ENCODE measurements at regions not wholly inside any gene's neighbourhood (a gene's known extent, or its start where the extent isn't known, plus 50 kb on each side); places are given as distances from the start of the nearest gene placed in this dataset.

DNA sequence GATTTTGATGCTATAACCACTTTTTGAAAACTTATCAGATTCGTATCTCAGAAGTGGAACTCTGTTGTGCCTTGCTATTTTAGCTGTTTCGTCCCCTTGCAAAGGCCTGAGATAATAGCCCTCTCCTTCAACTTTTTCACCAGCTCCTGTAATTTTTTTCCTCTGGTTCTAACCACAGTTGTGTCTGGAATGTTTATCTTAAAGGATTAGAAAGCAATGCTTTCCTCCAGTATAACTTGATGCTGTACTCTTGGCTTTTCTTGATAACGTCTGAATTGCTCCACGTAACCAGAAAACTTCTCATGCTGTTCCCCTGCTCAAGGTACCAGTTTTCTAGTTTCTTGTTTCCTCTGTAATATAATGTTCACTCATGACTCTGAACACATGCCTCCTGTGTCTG is 209.4 kb downstream of the DTWD2 start:
- DNase-seq, result no peak

DNA sequence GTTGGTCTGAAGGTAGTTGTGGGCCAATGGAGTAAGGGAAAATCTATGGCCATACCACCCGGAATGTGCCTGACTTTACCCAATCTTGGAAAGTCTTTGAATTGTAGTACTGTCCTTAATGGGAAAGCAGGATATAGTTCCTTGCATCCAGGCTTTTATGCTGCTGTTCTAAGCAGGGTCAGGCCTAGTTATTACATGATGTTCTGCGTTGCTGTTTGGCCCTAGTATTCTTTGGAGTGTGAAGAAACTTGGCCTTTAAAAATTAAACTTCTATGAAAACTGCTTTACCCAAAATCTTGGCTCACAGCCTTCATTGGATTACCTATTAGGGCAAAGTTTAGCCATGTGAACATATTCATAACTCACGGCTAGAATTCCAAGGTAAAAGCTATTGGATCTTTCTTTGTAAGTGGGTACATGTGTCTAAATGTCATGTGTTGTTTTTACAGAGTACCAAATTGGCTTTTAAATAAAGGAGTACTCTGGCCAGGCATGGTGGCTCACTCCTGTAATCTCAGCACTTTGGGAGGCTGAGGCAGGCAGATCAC is 211.1 kb downstream of the DTWD2 start:
- DNase-seq, result no peak

DNA sequence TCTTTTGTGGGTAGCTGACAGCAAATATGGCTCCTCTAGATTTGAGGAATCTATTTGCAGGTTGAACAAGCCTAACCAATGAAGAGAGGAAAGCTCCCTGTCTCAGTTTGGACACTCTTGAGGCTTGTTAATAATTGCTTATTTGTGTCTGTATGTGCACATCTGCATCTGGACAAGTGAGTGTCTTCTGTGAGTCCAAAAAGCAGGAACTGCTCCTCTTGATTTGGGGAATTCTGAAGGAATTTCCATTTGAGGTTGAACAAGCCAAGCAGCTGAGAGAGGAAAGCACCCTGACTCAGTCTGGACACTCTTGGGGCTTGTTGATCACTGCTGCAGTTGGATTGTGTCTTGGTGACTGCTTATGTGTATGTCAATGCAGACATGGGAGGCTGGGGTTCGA is 211.6 kb downstream of the DTWD2 start:
- no peak for DNase-seq

DNA sequence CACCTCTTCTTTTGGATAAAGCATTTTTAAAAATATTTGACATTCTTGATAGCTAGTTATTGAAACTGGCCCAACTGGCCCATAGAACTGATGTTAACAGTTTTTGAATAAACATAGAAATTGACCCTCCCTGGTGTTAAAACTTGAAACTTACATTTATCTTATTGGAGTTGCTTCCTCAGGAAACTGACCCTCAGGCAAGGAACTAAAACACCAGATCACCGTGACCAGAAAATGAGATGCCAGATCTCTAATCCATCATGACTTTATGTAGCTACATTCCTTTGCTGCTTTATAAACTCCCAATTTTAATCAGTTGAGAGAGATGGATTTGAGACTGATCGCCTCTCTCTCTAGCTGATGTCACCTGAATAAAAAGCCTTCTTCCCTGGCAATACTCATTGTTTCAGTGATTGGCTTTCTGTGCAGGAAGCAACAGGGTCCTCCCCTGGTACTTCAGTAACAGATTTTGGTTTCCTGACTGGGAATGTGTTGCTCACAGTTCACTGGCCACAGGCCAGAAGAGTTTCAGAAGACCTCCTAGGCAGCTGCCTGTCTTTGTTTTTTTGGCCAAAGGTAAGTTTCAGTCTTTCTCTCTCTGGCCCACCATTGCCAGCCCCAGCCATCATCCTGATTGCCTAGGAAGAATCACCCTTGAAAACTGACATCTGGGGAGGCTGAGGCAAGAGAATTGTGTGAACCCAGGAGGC is 212.4 kb downstream of the DTWD2 start:
- no peak for DNase-seq

DNA sequence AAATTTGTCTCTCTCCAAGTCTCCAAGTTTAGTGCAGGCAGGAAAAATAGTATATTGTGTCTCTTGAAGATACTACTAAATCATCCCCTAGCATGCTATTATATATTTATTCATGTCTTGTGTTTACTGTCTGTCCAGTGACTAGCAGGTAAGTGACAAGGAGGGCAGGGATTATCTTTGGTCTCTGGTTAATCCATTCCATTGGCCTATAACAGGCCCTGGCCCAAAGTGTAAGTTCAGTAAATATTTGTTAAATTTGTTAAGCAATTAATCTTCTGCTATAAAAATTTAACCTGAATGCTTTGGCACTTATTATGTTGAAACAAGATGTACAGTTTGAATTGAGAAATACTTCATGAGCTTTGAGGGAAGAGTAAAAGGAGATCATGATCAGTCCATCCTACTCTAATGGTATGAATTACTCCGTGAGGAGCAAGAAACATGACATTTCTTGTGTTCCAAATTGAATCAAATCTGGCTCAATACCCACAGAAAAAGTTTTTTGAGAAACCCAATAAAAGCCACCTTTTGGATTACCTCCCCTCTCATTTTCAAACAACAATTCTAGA is 219.7 kb downstream of the DTWD2 start:
- no peak for DNase-seq

DNA sequence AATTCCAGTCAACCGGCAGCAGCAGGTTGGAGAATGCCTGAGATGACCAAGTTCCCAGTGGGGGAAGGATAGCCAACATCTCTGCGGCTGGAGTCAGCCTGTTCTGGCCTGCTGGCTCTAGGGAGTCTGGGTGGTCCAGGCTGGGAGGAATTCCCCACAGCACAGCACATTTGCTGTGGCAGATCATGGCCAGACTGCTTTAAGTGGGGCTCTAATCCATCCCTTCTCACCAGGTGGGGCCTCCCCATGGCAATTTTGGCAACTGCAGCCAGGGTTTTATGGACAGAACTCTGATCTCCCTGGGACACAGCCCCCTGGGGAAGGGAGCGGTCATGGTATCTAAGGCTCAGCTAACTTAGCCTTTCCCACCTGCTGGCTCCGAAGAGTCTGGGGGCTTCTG is 226.1 kb downstream of the DTWD2 start:
- DNase-seq, result no peak

DNA sequence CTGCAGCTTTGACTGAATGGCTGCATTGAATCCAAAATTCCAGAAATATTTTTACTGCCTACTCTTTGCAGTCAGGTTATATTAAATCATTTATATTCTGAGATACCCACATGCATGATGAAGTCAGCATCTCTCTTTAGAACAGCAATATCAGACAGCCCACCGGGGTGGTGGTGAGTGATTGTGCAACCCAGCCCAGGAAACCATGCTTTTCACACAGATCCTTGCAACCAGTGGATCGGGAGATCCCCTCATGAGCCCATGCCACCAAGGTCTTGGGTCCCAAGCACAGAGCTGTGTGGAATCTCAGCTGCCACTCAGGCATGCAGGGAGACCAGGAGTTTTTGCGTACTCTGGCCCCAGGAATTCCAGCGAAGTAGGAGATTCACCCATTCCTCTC is 226.5 kb downstream of the DTWD2 start:
- no peak for DNase-seq

DNA sequence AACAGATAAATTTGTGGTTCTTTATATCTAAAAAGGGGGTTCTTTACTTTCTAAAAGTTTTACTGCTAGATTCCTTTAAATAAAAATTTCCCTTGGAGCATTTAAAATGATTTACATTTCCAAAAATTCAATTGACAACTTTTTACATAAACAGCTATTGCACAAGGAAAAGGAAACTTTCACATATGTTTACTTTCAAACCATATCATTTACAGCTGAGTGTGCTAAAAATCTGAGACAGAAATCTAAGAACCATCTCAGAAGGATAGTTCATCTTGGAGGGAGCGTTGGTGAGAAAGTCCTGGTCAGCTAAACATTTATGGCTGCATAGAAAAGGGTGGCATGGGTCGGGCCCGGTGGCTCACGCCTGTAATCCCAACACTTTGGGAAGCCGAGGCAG is 235.4 kb downstream of the DTWD2 start:
- DNase-seq, result no peak

DNA sequence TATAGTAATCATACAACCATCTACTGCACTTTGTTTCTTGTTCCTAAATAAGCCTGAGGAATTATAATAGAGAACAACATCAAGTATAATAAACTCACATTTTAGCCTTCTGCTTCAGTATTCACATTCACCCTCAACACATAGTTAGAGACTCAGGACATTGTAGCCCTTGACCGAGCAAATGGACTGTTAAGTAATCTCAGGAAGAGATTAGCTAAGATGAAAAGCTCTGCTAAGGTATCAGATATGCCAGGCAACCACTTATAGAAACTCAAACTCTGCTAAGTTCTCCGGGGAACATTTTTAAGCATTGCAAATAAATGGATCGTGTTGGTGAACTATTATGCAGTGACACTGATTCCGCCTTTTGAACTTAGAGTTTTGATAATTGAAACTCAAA is 252.0 kb downstream of the DTWD2 start:
- DNase-seq, result no peak

DNA sequence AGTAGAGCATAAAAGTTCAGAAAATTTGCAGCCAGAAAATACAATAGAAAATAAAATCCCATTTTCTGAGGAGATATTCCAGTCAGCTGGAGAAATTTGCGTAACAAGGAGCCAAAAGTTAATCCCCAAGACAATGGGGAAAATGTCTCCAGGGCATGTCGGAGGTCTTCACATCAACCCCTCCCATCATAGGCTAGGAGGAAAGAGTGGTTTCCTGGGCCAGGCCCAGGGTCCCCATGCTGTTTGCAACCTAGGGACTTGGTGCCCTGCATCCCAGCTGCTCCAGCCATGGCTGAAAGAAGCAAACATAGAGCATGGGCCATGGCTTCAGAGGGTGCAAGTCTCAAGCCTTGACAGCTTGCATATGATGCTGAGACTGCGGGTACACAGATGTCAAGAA is 255.0 kb downstream of the DTWD2 start:
- DNase-seq, result no peak

DNA sequence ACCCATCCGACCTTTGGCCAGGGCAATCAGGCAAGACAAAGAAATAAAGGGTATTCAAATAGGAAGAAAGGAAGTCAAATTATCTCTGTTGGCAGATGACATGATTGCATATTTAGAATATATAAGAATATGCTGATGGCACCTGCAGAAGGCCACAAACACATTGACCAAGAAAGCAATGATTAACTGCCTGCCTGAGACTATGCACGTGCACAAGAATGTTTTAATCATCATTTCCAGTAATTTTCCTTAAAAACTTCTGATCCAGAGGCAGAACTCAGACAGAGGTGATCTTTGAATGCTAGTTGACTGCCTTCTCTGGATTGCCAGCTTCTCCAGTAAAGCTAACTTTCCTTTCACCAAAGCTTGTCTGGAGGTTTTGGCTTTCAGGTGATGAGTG is 260.2 kb downstream of the DTWD2 start:
- DNase-seq, result no peak

DNA sequence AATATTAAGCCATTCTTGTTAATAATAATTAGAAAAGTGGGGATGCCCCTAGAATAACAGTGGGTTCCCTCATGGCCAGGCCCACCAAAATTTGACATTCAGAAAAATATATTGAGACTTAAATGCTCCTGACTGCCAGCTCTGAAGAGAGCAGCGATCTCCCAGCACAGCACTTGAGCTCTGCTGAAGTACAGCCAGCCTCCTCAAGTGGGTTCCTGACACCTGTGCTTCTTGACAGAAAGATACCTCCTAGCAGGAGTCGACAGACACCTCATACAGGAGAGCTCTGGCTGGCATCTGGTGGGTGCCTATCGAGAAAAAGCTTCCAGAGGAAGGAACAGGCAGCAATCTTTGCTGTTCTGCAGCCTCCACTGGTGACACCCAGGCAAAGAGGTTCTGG is 261.5 kb downstream of the DTWD2 start:
- no peak for DNase-seq

DNA sequence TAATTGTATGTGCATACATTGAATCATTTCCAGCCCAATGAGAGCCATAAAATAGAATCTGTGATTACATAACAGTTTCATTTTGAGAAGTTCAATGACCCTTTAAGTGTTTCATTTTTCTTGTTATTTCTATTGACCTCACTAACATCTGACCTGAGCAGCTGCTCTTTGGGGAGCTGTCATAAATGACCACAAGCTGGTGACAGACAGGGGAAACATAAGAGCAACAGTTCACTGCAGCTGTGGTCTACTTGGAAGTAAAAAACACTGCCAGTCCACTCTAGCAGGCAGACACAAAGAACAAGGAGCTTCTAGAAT is 265.4 kb downstream of the DTWD2 start:
- no peak for DNase-seq

DNA sequence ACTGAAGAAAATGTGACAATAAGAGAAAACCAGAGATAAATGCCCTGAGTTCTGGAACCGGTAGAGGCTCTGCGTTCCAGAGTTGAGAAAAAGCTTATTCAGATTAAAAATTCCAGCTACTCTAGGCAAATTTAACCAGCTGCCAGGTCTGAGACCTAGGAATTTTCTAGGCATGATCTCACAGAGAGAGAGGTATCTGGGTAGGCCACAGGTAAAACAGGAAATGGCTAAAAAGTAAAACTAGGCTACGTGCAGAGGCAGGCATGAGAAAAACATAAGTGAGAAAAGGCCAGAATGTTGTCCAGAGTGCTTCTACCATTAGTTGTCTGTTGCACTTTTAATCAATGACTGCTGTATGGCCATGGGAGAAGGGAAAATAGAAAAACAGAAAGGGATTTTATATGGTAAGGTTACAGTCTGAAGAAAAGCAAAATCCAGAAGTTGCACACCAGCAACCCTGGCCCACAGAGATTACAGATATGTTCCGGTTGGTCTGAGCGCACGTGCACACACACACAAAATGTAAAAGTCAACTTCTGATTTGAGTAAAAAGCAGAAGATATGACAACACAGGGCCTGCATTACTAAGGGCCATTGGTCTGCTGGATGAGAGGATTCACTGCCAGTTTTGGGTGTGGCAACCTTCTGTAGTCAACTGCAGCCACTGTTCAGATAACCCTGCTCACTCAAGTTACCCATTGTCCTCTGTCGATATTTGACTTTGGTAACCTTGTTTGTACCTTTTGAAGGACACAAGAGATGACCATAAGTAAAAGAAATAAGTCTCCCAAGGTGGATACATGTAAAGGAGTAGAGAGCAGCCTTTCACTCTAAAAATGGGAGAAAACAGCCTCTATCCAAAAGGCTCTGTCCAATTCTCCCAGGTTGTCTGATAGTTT is 266.0 kb downstream of the DTWD2 start:
- no peak for DNase-seq

DNA sequence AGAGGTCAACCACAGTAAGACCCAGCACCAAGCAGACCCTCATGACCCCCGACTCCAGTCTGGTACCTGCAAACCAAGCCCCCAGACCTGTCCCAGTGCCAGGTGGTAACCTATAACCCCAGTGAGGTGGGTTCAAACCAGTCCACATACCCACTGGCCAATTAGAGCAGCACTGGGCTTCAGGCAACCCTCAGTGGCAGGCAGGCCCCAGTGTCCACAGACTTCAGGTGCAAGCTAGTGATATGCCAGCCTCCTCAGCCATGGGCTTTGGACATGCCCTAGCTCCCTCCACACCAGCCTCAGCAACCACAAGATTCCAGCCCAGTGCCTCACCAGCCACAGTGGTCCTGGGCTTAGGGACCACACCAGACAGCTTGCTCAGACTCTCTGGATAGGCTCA is 276.6 kb downstream of the DTWD2 start:
- no peak for DNase-seq

DNA sequence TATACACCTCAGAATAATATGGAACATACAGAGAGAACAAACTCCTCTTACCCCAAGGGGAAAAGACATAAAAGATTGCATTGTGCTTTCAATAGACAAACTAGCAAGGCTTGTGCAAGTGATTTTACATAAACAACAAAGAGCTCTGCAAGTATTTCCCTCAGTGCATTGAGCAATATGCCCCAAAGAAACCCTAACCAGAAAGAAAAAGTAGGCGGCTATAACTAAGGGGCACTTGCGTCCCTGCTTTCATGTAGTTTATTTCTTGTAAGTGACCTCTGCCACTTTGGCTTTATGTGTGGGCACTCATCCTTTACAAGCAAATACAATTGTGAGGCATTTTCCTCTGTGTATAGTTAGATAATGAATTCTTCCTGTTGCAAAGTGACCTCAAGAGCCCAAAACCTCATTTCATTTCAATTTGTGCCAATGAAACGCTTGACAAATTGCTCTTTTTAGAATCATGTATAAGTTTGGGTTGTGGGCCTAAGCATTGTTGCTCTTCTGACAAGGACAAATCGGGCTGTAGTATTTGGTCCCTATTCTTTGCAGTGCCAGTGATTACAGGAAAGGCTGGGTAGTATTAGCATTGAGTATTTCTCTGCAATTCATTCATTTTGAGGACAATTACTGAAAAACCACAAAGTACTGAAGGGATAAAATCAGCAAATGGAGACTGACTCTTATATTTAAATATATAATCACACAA is 282.2 kb downstream of the DTWD2 start:
- DNase-seq, result no peak

DNA sequence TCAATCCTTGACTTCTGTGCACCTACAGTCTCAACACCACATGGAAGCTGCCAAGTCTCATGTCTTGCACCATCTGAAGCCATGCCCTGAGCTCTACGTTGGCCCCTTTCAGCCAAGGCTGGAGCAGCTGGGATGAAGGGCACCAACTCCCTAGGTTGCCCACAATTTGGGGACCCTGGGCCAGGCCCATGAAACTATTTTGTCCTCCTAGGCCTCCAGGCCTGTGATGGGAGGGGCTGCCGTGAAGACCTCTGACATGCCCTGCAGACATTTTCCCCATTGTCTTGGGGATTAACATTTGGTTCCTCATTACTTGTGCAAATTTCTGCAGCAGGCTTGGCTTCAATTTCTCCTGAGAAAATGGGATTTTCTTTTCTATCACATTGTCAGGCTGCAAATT is 285.1 kb downstream of the DTWD2 start:
- DNase-seq, result no peak

DNA sequence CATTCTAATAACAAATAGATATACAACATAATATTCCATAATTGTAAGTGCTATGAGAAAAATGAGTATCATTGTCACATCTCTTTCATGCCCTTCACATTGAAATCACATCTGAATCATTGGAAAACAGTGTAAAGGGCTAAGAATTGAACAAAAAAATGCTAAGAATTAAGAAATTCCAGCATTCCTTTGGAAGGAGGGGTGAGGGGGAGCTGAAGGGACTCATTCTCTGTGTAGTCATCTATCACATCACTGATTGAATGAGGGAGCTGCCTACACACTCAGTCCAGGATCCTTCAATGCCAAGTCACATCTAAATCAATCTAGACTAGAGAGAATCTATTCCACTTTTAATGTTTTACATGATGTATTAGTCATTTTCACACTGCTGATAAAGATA is 286.6 kb downstream of the DTWD2 start:
- DNase-seq, result no peak

DNA sequence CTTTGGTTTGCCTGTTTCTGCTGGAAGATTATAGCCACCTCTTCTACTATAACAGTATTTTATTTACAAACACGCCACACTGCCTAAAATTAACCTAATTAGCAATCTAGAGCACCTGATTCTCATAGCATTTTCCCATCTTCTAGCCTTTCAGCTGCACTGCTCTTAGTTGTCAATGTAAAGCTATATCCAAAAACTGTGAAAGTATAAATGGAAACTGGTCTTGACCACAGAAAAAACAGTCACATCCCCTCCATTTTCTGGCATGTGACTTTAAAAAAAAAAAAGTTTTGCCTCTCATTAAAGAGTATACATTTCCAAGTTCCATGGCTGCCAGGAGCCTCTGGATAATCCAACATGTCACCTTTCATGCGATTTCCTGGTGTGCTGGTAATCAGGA is 287.8 kb downstream of the DTWD2 start:
- DNase-seq, result no peak

DNA sequence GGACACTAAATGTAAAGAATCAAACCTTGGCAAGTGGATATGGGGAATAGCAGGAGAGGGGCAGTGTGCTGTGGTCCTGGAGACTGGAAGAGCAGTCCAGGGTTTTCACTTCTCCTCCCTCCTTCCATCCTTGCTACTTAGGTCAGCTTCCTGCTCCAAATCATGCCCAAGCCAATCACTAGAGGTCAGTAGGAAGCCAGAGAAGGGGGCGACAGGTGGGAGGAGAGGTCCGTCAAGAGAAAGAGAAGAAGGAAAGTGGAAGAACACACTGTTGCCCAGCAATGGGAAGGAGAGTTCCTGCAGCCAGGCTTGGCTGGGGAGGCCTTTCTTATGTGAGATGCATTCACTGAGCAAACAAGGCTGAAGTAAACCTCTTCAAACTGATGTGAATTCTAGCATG is 289.6 kb downstream of the DTWD2 start:
- DNase-seq, result no peak

DNA sequence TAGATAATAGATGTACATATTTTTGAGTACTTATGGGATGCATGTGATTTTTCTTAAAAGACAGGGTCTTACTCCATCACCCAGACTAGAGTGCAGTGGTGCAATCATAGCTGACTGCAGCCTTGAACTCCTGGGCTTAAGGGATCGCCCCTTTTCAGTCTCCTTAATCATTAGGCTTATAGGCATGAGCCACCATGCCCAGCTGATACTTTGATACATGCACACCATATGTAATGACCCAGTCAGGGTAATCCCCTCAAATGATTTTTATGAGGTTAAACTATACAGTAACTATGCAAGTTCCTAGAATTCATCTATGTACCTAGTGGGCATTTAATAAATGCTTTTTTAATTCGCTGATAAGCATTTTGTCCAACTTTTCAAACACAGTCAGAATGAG is 292.3 kb downstream of the DTWD2 start:
- DNase-seq, result no peak

DNA sequence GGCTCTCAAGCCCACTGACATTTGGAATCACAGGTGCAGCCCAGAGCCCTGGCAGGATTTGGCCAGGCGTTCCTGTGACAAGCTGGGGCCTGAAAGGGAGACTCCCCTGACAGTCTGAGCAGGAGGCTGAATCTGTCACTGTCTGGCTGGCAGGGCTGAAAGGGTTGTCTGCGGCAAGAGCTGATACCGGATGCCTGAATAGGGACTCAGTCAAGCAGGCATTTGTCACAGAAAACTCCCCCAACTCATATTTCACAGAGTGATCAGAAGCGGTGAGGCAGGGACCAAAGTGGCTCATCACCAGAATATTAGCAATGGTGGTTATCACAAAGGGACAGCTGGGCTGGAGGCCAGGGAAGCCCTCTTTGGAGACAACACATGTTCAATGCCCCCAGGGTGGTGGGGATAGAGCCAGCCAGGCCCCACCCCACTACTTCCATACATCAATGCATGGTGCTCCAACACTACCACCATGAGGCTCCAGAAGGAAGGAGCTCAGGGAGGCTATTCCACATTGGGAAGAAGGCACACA is 295.5 kb downstream of the DTWD2 start:
- no peak for DNase-seq

Measured in NCI-H748 treated with DMSO at 0.1 percent for 48 hours (cell line).